ENCODE measurements at regions not wholly inside any gene's neighbourhood (a gene's known extent, or its start where the extent isn't known, plus 50 kb on each side); places are given as distances from the start of the nearest gene placed in this dataset.

DNA sequence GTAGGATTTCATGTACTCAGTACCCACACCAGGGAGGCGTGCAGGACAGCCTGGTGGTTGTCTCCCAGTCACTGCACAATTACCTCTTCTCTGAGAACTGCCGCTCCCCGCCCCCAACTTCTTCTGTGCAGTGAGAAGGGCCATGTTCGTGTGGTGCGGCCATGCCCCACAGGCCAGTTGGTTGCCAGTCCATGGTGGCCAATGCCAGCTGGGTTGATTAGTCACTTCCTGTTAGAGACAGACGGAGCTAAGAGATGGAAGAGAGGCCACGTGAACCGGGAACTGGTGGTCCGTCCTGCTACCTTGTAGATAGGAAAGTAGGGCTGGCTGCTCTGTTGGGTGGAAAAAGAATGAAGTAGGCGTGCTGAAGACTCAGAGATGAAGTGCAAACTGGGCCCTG, 206.5 kb downstream of the ABCC12 start:
- TF ChIP-seq ZNF70 (CRISPR knock-in tag; IDR thresholded peaks at IDR 0.05) (no peak), SNAI2 (CRISPR knock-in tag; IDR thresholded peaks at IDR 0.05) (no peak), BACH2 (CRISPR knock-in tag; IDR thresholded peaks at IDR 0.05; ENCODE audit: borderline replicate concordance) (no peak), ESRRG (CRISPR knock-in tag; IDR thresholded peaks at IDR 0.05) (no peak), ZC3H10 (CRISPR knock-in tag; IDR thresholded peaks at IDR 0.05) (no peak), ISL1 (CRISPR knock-in tag; IDR thresholded peaks at IDR 0.05) (no peak), ARNTL (CRISPR knock-in tag; IDR thresholded peaks at IDR 0.05; ENCODE audit: borderline replicate concordance, low read depth) (no peak), TCF4 (CRISPR knock-in tag; IDR thresholded peaks at IDR 0.05; ENCODE audit: borderline replicate concordance) (no peak)
- TF ChIP-seq, protein P1, sequence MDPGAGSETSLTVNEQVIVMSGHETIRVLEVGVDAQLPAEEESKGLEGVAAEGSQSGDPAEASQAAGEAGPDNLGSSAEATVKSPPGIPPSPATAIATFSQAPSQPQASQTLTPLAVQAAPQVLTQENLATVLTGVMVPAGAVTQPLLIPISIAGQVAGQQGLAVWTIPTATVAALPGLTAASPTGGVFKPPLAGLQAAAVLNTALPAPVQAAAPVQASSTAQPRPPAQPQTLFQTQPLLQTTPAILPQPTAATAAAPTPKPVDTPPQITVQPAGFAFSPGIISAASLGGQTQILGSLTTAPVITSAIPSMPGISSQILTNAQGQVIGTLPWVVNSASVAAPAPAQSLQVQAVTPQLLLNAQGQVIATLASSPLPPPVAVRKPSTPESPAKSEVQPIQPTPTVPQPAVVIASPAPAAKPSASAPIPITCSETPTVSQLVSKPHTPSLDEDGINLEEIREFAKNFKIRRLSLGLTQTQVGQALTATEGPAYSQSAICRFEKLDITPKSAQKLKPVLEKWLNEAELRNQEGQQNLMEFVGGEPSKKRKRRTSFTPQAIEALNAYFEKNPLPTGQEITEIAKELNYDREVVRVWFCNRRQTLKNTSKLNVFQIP (CRISPR knock-in tag; IDR thresholded peaks at IDR 0.05; ENCODE audit: borderline replicate concordance, low read depth), result no peak
- TF ChIP-seq, protein P2, sequence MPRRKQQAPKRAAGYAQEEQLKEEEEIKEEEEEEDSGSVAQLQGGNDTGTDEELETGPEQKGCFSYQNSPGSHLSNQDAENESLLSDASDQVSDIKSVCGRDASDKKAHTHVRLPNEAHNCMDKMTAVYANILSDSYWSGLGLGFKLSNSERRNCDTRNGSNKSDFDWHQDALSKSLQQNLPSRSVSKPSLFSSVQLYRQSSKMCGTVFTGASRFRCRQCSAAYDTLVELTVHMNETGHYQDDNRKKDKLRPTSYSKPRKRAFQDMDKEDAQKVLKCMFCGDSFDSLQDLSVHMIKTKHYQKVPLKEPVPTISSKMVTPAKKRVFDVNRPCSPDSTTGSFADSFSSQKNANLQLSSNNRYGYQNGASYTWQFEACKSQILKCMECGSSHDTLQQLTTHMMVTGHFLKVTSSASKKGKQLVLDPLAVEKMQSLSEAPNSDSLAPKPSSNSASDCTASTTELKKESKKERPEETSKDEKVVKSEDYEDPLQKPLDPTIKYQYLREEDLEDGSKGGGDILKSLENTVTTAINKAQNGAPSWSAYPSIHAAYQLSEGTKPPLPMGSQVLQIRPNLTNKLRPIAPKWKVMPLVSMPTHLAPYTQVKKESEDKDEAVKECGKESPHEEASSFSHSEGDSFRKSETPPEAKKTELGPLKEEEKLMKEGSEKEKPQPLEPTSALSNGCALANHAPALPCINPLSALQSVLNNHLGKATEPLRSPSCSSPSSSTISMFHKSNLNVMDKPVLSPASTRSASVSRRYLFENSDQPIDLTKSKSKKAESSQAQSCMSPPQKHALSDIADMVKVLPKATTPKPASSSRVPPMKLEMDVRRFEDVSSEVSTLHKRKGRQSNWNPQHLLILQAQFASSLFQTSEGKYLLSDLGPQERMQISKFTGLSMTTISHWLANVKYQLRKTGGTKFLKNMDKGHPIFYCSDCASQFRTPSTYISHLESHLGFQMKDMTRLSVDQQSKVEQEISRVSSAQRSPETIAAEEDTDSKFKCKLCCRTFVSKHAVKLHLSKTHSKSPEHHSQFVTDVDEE (CRISPR knock-in tag; IDR thresholded peaks at IDR 0.05), result no peak

Data from SK-N-SH treated with all-trans-retinoic acid at 6 μM for 48 hours (cell line).